Peyer's patch (tissue), 4 donors: ENCODE measurements at regions not wholly inside any gene's neighbourhood (a gene's known extent, or its start where the extent isn't known, plus 50 kb on each side); places are given as distances from the start of the nearest gene placed in this dataset.

Source experiments
- DNase-seq, 3 donors: peaks; one replicate each; pipeline ENCODE4 v3.0.0-alpha.2; 2017 to 2019
- H3K27ac ChIP-seq, 4 donors: fragments of 200-600 bp; sonication (generic); one replicate each; pipeline ENCODE4 v1.5.1; 2016 to 2019
- H3K27me3 ChIP-seq, 2 donors: fragments of 200-600 bp; sonication (generic); one replicate each; pipeline ENCODE4 v1.5.1; 2019
- H3K36me3 ChIP-seq, 3 donors: fragments of 200-600 bp; sonication (generic); one replicate each; pipeline ENCODE4 v1.5.1; 2016 to 2019
- H3K4me1 ChIP-seq, 4 donors: fragments of 200-600 bp; sonication (generic); one replicate each; pipeline ENCODE4 v1.5.1; 2016 to 2019
- H3K4me3 ChIP-seq, 4 donors: fragments of 200-600 bp; sonication (generic); 1 replicate in 3 of 4; 2 replicates in 1 of 4; pipeline ENCODE4 v1.5.1; 2016 to 2019; ENCODE audit warnings: mild to moderate bottlenecking in 1 of 4
- H3K9me3 ChIP-seq, 4 donors: fragments of 200-600 bp; sonication (generic); one replicate each; pipeline ENCODE4 v1.5.1; 2016 to 2019; ENCODE audit warnings: mild to moderate bottlenecking in 1 of 4
- POLR2A ChIP-seq, 2 donors: fragments of 450-650 bp; IDR thresholded peaks; one replicate each; pipeline ENCODE4 v1.5.1; 2017; ENCODE audit warnings: antibody characterized with exemption in 2 of 2, mild to moderate bottlenecking in 2 of 2, moderate library complexity in 2 of 2
- small RNA-seq, 2 donors: library from RNA; depleted of rRNA; stranded (forward); fragments of <200 nt; gene quantifications; one replicate each; pipeline ENCODE3, GENCODE V24; 2016
- TF ChIP-seq, protein P1 (sequence below), 6 experiments: fragments of 450-650 bp in 4 of 6; fragments of 200-600 bp in 2 of 6; sonication (generic) in 1 of 6; IDR thresholded peaks; one replicate each; pipeline ENCODE4 v1.5.1; 2017 to 2019; ENCODE audit warnings: antibody characterized with exemption in 6 of 6, mild to moderate bottlenecking in 3 of 6, moderate library complexity in 1 of 6

- H3K27ac ChIP-seq: no peak overlapping the region
- H3K4me1 ChIP-seq: no peaks in the 10 kb centered on the region
- no peak overlapping the region for H3K4me3 ChIP-seq
- TF ChIP-seq, protein P1, sequence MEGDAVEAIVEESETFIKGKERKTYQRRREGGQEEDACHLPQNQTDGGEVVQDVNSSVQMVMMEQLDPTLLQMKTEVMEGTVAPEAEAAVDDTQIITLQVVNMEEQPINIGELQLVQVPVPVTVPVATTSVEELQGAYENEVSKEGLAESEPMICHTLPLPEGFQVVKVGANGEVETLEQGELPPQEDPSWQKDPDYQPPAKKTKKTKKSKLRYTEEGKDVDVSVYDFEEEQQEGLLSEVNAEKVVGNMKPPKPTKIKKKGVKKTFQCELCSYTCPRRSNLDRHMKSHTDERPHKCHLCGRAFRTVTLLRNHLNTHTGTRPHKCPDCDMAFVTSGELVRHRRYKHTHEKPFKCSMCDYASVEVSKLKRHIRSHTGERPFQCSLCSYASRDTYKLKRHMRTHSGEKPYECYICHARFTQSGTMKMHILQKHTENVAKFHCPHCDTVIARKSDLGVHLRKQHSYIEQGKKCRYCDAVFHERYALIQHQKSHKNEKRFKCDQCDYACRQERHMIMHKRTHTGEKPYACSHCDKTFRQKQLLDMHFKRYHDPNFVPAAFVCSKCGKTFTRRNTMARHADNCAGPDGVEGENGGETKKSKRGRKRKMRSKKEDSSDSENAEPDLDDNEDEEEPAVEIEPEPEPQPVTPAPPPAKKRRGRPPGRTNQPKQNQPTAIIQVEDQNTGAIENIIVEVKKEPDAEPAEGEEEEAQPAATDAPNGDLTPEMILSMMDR (IDR thresholded peaks at IDR 0.05): no peak
- TF ChIP-seq POLR2A (IDR thresholded peaks at IDR 0.05): no peak
- no peaks in the 10 kb centered on the region for H3K9me3 ChIP-seq
- no peaks in the 10 kb centered on the region for H3K36me3 ChIP-seq
- DNase-seq: no peak
- no peaks in the 10 kb centered on the region for H3K27me3 ChIP-seq
Observed at GRCh38 chr6:102309700-102310099, 916.2 kb downstream of the GRIK2 start.

DNA sequence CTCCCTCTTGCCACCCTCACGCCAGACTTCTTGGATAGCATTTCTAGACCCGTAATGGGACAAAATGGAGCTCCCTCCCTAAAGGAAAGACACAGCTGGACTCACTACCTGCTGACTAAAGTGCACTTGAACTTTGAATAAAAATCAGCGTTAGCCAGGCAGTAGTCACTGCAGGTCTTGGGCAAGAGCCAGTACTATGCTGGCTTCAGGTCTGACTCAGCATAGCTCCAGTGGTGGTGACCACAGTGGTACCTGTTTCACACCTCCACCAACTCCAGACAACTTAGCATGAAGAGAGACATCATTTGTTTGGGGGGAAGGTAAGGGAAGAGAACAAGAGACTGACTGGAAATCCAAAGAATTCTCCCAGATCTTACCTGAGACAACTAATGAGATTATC, 906.8 kb downstream of the GRIK2 start:
- no peak for DNase-seq
- H3K4me1 ChIP-seq: no peaks in the 10 kb centered on the region

DNA sequence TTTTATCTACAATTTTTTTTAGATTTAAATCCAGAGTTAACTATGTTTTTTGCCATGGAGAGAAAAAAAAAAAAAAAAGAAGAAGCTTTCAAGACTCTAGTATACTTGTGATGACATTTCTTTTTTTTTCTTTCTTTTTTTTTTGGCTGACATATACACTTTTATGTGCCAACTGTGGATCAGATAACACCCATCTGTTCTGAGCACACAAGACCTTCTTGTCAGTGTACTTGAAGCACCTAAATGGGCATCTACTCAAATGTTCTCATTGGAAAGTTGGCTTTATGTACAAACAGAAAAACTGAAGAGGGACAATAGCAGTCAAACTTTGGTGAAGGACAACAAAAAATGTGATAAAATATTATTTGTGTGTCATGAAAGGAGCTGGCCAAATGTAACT, 904.5 kb downstream of the GRIK2 start:
- no peak overlapping the region for H3K27ac ChIP-seq
- H3K27me3 ChIP-seq: no peaks in the 10 kb centered on the region
- H3K36me3 ChIP-seq: no peaks in the 10 kb centered on the region
- no peak for DNase-seq
- no peaks in the 10 kb centered on the region for H3K4me1 ChIP-seq
- no peak for TF ChIP-seq POLR2A (IDR thresholded peaks at IDR 0.05)
- TF ChIP-seq, protein P1 (IDR thresholded peaks at IDR 0.05): no peak
- no peaks in the 10 kb centered on the region for H3K9me3 ChIP-seq
- H3K4me3 ChIP-seq: no peak overlapping the region

More for the DNA sequence above, 906.8 kb downstream of the GRIK2 start:
- Histone ChIP-seq H3K27me3 (no peaks in the 10 kb centered on the region), H3K36me3 (no peaks in the 10 kb centered on the region), H3K27ac (no peak overlapping the region), H3K9me3 (no peaks in the 10 kb centered on the region), H3K4me3 (no peak overlapping the region)
- no peak for TF ChIP-seq POLR2A (IDR thresholded peaks at IDR 0.05)
- TF ChIP-seq, protein P1 (IDR thresholded peaks at IDR 0.05): no peak

Small RNAs in the stretch of these regions (small RNA-seq; reads per million reads assigned to genes)
- 0 reads per million in 2 donors for gene RF00438
